IMR-90 (cell line): ENCODE measurements at regions not wholly inside any gene's neighbourhood (a gene's known extent, or its start where the extent isn't known, plus 50 kb on each side); places are given as distances from the start of the nearest gene placed in this dataset.
A peak's percentile ranks its signal among the peaks of the same experiment; 100 is the strongest.

Experiments used
- ATAC-seq: fragments of 200-7000 bp; cut with Tn5 transposase; 2 replicates; pipeline ENCODE4 v1.9.1; 2020; ENCODE audit warnings: low read depth, mild to moderate bottlenecking, moderate library complexity
- BruUV-seq: library from RNA; stranded (reverse); fragments of 400-500 nt; replicated peaks from 2 replicates; lab custom pipeline; 2021; lab: Mats Ljungman, UMichigan
- CTCF ChIA-PET: fragments of 300-600 bp; formaldehyde crosslinking; extraction: SDS; loops from one replicate; lab custom pipeline; 2021; ENCODE audit warnings: antibody characterized with exemption; lab: Yijun Ruan, JAX
- POLR2A ChIA-PET: fragments of 300-600 bp; sonication (Branson Sonifier 250); formaldehyde crosslinking; loops from one replicate; lab custom pipeline; 2022; ENCODE audit warnings: antibody characterized with exemption; ENCODE audit not compliant: unreplicated experiment; lab: Charles Lee
- DNase-seq: peaks from one replicate; pipeline ENCODE4 v3.0.0; 2013
- H2AFZ ChIP-seq: replicated peaks from 2 replicates; pipeline ENCODE3; 2013; ENCODE audit warnings: low read length, mild to moderate bottlenecking; ENCODE audit not compliant: poor library complexity
- H2AK5ac ChIP-seq: 2 replicates; pipeline ENCODE4 v1.6.1; 2013; ENCODE audit warnings: low read depth, low read length, inconsistent platforms
- H2AK9ac ChIP-seq: replicated peaks from 2 replicates; pipeline ENCODE3; 2013; ENCODE audit warnings: mild to moderate bottlenecking, low read depth, low read length, moderate library complexity; ENCODE audit not compliant: poor library complexity
- H2BK120ac ChIP-seq: 2 replicates; pipeline ENCODE4 v1.6.1; 2013; ENCODE audit warnings: low read depth, low read length, inconsistent platforms
- H2BK15ac ChIP-seq: 3 replicates; pipeline ENCODE4 v1.6.1; 2013; ENCODE audit warnings: low read depth, low read length, inconsistent platforms
- H2BK20ac ChIP-seq: 2 replicates; pipeline ENCODE4 v1.6.1; 2013; ENCODE audit warnings: low read depth, mild to moderate bottlenecking, inconsistent platforms, low read length, moderate library complexity
- H2BK5ac ChIP-seq: 2 replicates; pipeline ENCODE4 v1.6.1; 2013; ENCODE audit warnings: mild to moderate bottlenecking, low read depth, low read length, inconsistent platforms; ENCODE audit not compliant: poor library complexity, severe bottlenecking
- H3K14ac ChIP-seq: replicated peaks from 2 replicates; pipeline ENCODE4 v1.6.1; 2013; ENCODE audit warnings: low read depth, low read length, inconsistent platforms
- H3K18ac ChIP-seq: 2 replicates; pipeline ENCODE4 v1.6.1; 2013; ENCODE audit warnings: low read depth, low read length, control low read depth
- H3K23ac ChIP-seq: 2 replicates; pipeline ENCODE4 v1.6.1; 2013; ENCODE audit warnings: low read depth, low read length, inconsistent platforms
- H3K27ac ChIP-seq: 2 replicates; pipeline ENCODE4 v1.5.1; 2013; ENCODE audit warnings: mild to moderate bottlenecking, control low read depth, low read length; ENCODE audit not compliant: insufficient read depth
- H3K27me3 ChIP-seq: 2 replicates; pipeline ENCODE4 v1.6.1; 2013; ENCODE audit warnings: low read length; ENCODE audit not compliant: control insufficient read depth, insufficient read depth
- H3K36me3 ChIP-seq: 2 replicates; pipeline ENCODE4 v1.6.1; 2013; ENCODE audit warnings: low read length, mixed read lengths; ENCODE audit not compliant: control insufficient read depth, insufficient read depth
- H3K4ac ChIP-seq: 2 replicates; pipeline ENCODE4 v1.6.1; 2013; ENCODE audit warnings: low read depth, low read length, inconsistent platforms
- H3K4me1 ChIP-seq: 2 replicates; pipeline ENCODE4 v1.6.1; 2013; ENCODE audit warnings: low read length, mixed read lengths; ENCODE audit not compliant: control insufficient read depth, insufficient read depth
- H3K4me2 ChIP-seq: 2 replicates; pipeline ENCODE4 v1.6.1; 2013; ENCODE audit warnings: low read depth, mild to moderate bottlenecking, control low read depth, low read length, moderate library complexity
- H3K4me3 ChIP-seq: 2 replicates; pipeline ENCODE4 v1.5.1; 2013; ENCODE audit warnings: low read depth, mild to moderate bottlenecking, control low read depth, low read length, moderate library complexity; ENCODE audit not compliant: insufficient read depth
- H3K56ac ChIP-seq: 2 replicates; pipeline ENCODE4 v1.6.1; 2013; ENCODE audit warnings: low read length, inconsistent platforms; ENCODE audit not compliant: insufficient read depth; ENCODE audit errors: extremely low read depth
- H3K79me1 ChIP-seq, 2 experiments: 2 replicates each; pipeline ENCODE4 v1.6.1; 2013; ENCODE audit warnings: low read length in 2 of 2, inconsistent platforms in 1 of 2, low read depth in 1 of 2
- H3K9ac ChIP-seq: 2 replicates; pipeline ENCODE4 v1.6.1; 2013; ENCODE audit warnings: low read depth, low read length, control low read depth
- H3K9me1 ChIP-seq: 2 replicates; pipeline ENCODE4 v1.6.1; 2013; ENCODE audit warnings: low read length, inconsistent platforms; ENCODE audit not compliant: insufficient read depth
- H3K9me3 ChIP-seq: 2 replicates; pipeline ENCODE4 v1.6.1; 2013; ENCODE audit warnings: low read length; ENCODE audit not compliant: control insufficient read depth, insufficient read depth
- H4K20me1 ChIP-seq: 2 replicates; pipeline ENCODE4 v1.6.1; 2013; ENCODE audit warnings: low read length, inconsistent platforms; ENCODE audit not compliant: insufficient read depth
- H4K5ac ChIP-seq: 2 replicates; pipeline ENCODE4 v1.6.1; 2013; ENCODE audit warnings: mild to moderate bottlenecking, low read depth, low read length, control low read depth
- H4K8ac ChIP-seq, 2 experiments: 2 replicates each; pipeline ENCODE4 v1.6.1; 2013; ENCODE audit warnings: low read depth in 2 of 2, low read length in 2 of 2, control low read depth in 1 of 2, inconsistent platforms in 1 of 2
- H4K91ac ChIP-seq: 2 replicates; pipeline ENCODE4 v1.6.1; 2013; ENCODE audit warnings: low read depth, low read length, inconsistent platforms; ENCODE audit not compliant: insufficient read depth
- BHLHE40 ChIP-seq: fragments of 150-350 bp; IDR thresholded peaks from 2 replicates; pipeline ENCODE4 v1.6.1; 2016; ENCODE audit warnings: mild to moderate bottlenecking, low read depth, low read length
- MAFK ChIP-seq: IDR thresholded peaks from 2 replicates; pipeline ENCODE4 v1.6.1; 2012; ENCODE audit warnings: low read depth, low read length, improper control_type of control experiment
- dilution Hi-C: fragments of 300-500 bp; cut with HindIII; formaldehyde crosslinking; loops from one replicate; pipeline ENCODE4 v1.14.3; 2018; ENCODE audit warnings: low sequenced_read_pairs; ENCODE audit not compliant: unreplicated experiment
- in situ Hi-C: fragments of 300-500 bp; cut with MboI; formaldehyde crosslinking; loops from 3 replicates; pipeline ENCODE4 v1.14.3; 2019; ENCODE audit warnings: low sequenced_read_pairs, inconsistent platforms, mixed read lengths
- intact Hi-C: fragments of 100-400 bp; cut with micrococcal nuclease; formaldehyde crosslinking; loops from 2 replicates; pipeline ENCODE4 v1.10.0; 2022

GRCh38 chr13:57270493-57270892, 103.5 kb downstream of the PRR20E start:
- dilution Hi-C loops: no loop called here
- Histone ChIP-seq H3K9ac (no peak overlapping the region), H3K14ac (no peak overlapping the region), H2AFZ (no peak overlapping the region), H2BK20ac (no peak overlapping the region), H3K9me3 (peaks cover 3% of the 10 kb centered on the region), H3K4ac (no peak overlapping the region), H3K23ac (no peak overlapping the region), H3K56ac (no peak overlapping the region), H3K4me1 (no peaks in the 10 kb centered on the region), H3K79me1 (no peaks in the 10 kb centered on the region), H3K18ac (no peak overlapping the region), H3K4me2 (no peak overlapping the region), H2AK5ac (no peak overlapping the region), H4K8ac (no peak overlapping the region), H2BK5ac (no peak overlapping the region), H4K91ac (no peak overlapping the region), H2BK120ac (no peak overlapping the region), H3K4me3 (no peak overlapping the region), H3K9me1 (no peaks in the 10 kb centered on the region), H2BK15ac (no peak overlapping the region), H3K27ac (no peak overlapping the region), H2AK9ac (no peak overlapping the region), H4K5ac (no peak overlapping the region), H4K20me1 (no peaks in the 10 kb centered on the region), H3K27me3 (no peaks in the 10 kb centered on the region), H3K36me3 (no peaks in the 10 kb centered on the region)
- no TSS peak for BruUV-seq
- no peak for ATAC-seq
- in situ Hi-C loops: no loop called here
- TF ChIP-seq MAFK (peak; percentile 71), BHLHE40 (no peak)
- no peak for DNase-seq
- POLR2A ChIA-PET: no interaction called here
- CTCF ChIA-PET: no interaction called here
- intact Hi-C loops: no loop called here
